Tibial nerve (tissue), 4 donors: ENCODE measurements at regions not wholly inside any gene's neighbourhood (a gene's known extent, or its start where the extent isn't known, plus 50 kb on each side); places are given as distances from the start of the nearest gene placed in this dataset.
"Not testable (repeated sequence)": the region's sequence is repeated elsewhere in the genome, so short reads cannot be mapped to it uniquely, and the experiment has no call there.

ENCODE experiments used
- DNase-seq, 2 donors: peaks; one replicate each; pipeline ENCODE4 v3.0.0-alpha.2; 2019; ENCODE audit warnings: low spot score in 2 of 2
- H3K27ac ChIP-seq, 4 donors: fragments of 200-600 bp; sonication (generic) in 3 of 4; one replicate each; pipeline ENCODE4 v1.5.1; 2017 to 2019; ENCODE audit warnings: mild to moderate bottlenecking in 1 of 4
- H3K27me3 ChIP-seq, 2 donors: fragments of 200-600 bp; sonication (generic) in 1 of 2; one replicate each; pipeline versions ENCODE4 v1.5.1 to v1.6.0; 2017 to 2019
- H3K36me3 ChIP-seq, 3 donors: fragments of 200-600 bp; sonication (generic); one replicate each; pipeline ENCODE4 v1.5.1; 2018 to 2019
- H3K4me1 ChIP-seq, 4 donors: fragments of 200-600 bp; sonication (generic) in 3 of 4; one replicate each; pipeline ENCODE4 v1.5.1; 2017 to 2019
- H3K4me3 ChIP-seq, 4 donors: fragments of 200-600 bp; sonication (generic) in 3 of 4; one replicate each; pipeline ENCODE4 v1.5.1; 2017 to 2019; ENCODE audit warnings: mild to moderate bottlenecking in 1 of 4, moderate library complexity in 1 of 4
- H3K9me3 ChIP-seq, 4 donors: fragments of 200-600 bp; sonication (generic) in 3 of 4; one replicate each; pipeline ENCODE4 v1.5.1; 2017 to 2019
- EP300 ChIP-seq, 2 donors: sonication (generic); formaldehyde crosslinking; IDR thresholded peaks; one replicate each; pipeline ENCODE4 v1.6.1; 2017; ENCODE audit warnings: antibody characterized with exemption in 2 of 2, mild to moderate bottlenecking in 1 of 2
- POLR2A ChIP-seq, 2 donors: fragments of 450-650 bp; IDR thresholded peaks; one replicate each; pipeline ENCODE4 v1.6.1; 2017; ENCODE audit warnings: antibody characterized with exemption in 2 of 2, mild to moderate bottlenecking in 2 of 2, moderate library complexity in 2 of 2
- WGBS, 2 donors: methylation state at CpG; one replicate each; pipeline ENCODE4 v1.1.5; 2018; 5-methylcytosine and 5-hydroxymethylcytosine counted together
- TF ChIP-seq, protein P1 (sequence below), 5 experiments: fragments of 200-600 bp in 3 of 5; fragments of 450-650 bp in 2 of 5; sonication (generic) in 3 of 5; IDR thresholded peaks; one replicate each; pipeline ENCODE4 v1.5.1; 2016 to 2019; ENCODE audit warnings: antibody characterized with exemption in 5 of 5, mild to moderate bottlenecking in 3 of 5, moderate library complexity in 2 of 5

DNA sequence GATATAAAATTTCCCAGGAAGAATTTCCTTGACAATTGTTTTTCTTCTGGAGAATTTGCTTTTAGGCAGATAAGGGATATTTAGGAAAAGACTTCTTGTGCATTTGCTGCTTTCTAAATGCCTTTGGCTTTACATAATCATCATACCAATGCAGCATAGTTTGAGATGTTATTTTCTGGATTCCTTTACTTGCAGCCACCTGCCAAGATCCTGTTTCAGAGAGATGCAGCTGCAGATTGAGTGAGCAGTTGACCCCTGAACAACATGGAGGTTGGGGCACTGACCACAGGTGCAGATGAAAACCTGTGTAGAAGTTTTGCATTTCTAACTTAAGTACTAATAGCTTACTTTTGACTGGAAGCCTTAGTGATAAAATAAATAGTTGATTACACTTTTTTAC is 257.9 kb downstream of the RPIA start:
- TF ChIP-seq EP300 (IDR thresholded peaks at IDR 0.05) (no peak), POLR2A (IDR thresholded peaks at IDR 0.05) (no peak)
- TF ChIP-seq, protein P1, sequence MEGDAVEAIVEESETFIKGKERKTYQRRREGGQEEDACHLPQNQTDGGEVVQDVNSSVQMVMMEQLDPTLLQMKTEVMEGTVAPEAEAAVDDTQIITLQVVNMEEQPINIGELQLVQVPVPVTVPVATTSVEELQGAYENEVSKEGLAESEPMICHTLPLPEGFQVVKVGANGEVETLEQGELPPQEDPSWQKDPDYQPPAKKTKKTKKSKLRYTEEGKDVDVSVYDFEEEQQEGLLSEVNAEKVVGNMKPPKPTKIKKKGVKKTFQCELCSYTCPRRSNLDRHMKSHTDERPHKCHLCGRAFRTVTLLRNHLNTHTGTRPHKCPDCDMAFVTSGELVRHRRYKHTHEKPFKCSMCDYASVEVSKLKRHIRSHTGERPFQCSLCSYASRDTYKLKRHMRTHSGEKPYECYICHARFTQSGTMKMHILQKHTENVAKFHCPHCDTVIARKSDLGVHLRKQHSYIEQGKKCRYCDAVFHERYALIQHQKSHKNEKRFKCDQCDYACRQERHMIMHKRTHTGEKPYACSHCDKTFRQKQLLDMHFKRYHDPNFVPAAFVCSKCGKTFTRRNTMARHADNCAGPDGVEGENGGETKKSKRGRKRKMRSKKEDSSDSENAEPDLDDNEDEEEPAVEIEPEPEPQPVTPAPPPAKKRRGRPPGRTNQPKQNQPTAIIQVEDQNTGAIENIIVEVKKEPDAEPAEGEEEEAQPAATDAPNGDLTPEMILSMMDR (IDR thresholded peaks at IDR 0.05): no peak

DNA sequence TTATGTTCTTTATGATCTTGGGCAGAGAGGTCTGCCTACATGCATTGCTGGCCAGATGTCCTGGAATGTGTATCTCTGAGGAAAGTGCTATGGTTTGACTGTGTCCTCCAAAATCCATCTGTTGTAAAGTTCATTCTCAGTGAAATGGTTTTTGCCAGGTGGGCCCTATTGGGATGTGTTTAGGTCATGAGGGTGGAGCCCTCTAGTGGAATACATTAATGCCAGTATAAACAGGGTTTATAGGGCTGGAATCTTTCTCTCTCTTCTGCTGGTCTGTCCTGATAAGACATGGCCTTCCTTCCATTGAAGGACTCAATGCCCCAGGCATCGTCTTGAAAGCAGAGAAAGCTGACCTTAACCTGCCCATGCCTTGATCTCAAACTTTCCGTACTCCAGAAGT is 258.5 kb downstream of the RPIA start:
- TF ChIP-seq, protein P1 (IDR thresholded peaks at IDR 0.05): no peak
- no peak for TF ChIP-seq EP300 (IDR thresholded peaks at IDR 0.05)
- no peak for TF ChIP-seq POLR2A (IDR thresholded peaks at IDR 0.05)
- WGBS, 2 donors: 77 to 78% methylated on average over 2 of the region's 2 CpGs

More for the DNA sequence above, 257.9 kb downstream of the RPIA start:
- Histone ChIP-seq H3K4me3 (no peak overlapping the region), H3K9me3 (no peaks in the 10 kb centered on the region), H3K4me1 (no peaks in the 10 kb centered on the region), H3K27ac (no peak overlapping the region), H3K36me3 (no peaks in the 10 kb centered on the region), H3K27me3 (no peaks in the 10 kb centered on the region)
- no peak for DNase-seq

DNA sequence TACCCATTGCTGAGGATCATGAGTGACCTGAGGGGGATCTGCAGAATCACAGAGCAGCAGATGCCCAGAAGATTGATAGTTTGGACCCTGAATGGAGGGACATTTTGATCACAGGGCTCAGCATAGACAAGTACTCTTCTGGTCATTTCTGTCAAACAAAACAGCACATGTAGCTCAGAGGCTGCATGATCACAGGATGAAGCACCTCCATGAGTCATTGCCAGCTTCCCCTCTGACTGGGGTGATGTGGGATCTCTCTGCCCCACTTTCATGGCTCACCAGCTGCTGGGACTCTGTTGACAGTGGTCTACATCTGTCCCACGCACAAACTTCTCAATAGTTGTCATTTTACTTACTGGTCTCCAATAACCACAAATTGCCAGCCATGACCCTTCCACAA is 264.1 kb downstream of the RPIA start:
- WGBS, 2 donors: 82 to 91% methylated on average over 1 of the region's 1 CpG
- TF ChIP-seq, protein P1 (IDR thresholded peaks at IDR 0.05): no peak
- TF ChIP-seq POLR2A (IDR thresholded peaks at IDR 0.05) (no peak), EP300 (IDR thresholded peaks at IDR 0.05) (no peak)

More for the DNA sequence above, 258.5 kb downstream of the RPIA start:
- Histone ChIP-seq H3K4me3 (no peak overlapping the region), H3K36me3 (no peaks in the 10 kb centered on the region), H3K27ac (no peak overlapping the region), H3K27me3 (no peaks in the 10 kb centered on the region), H3K9me3 (no peaks in the 10 kb centered on the region), H3K4me1 (no peaks in the 10 kb centered on the region)
- no peak for DNase-seq

DNA sequence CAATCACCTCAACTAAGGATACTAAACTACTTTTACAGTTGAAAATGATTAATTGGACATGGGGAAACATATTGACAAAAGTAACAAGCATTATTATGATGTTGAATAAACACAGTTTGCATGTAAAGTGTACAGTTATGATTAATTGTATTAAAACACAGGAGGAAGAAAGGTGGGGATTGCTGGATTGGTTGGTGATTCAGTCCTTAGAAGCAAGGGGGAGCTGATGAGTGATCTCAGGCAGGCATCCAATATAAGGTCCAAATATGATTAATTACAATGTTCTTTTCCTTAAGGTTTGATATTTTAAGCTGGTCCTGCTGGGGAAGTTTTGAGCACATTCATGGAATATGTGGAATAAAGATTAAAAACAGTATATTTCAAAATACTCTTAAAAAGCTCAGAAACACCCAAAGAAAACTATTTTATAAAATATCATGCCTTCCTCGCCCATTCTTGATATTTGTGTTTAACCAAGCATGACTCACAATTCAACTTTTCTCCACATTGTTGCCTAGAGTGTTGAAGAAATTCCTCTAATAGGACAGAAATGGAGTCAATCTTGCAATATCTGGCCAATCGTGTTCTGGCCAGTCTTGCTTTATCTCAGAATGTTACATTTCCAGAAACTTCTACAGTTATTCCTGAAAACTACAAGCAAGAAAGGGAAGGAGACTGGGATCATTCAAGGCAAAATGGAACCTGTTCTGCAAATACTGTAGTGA is 268.2 kb downstream of the RPIA start:
- no peak for TF ChIP-seq EP300 (IDR thresholded peaks at IDR 0.05)
- TF ChIP-seq, protein P1 (IDR thresholded peaks at IDR 0.05): no peak
- no peak for TF ChIP-seq POLR2A (IDR thresholded peaks at IDR 0.05)
- no peaks in the 10 kb centered on the region for H3K9me3 ChIP-seq
- peaks cover 0 to 4% of the 10 kb centered on the region in 2 donors for H3K27me3 ChIP-seq
- DNase-seq: no peak
- no peak overlapping the region for H3K27ac ChIP-seq
- WGBS, 2 donors: 75 to 83% methylated on average over 2 of the region's 2 CpGs
- H3K4me1 ChIP-seq: no peaks in the 10 kb centered on the region
- no peaks in the 10 kb centered on the region for H3K36me3 ChIP-seq
- H3K4me3 ChIP-seq: no peak overlapping the region

More for the DNA sequence above, 264.1 kb downstream of the RPIA start:
- H3K27me3 ChIP-seq: peaks cover 0 to 4% of the 10 kb centered on the region in 2 donors
- H3K36me3 ChIP-seq: no peaks in the 10 kb centered on the region
- no peaks in the 10 kb centered on the region for H3K4me1 ChIP-seq
- no peak for DNase-seq
- no peak overlapping the region for H3K4me3 ChIP-seq
- no peaks in the 10 kb centered on the region for H3K9me3 ChIP-seq
- H3K27ac ChIP-seq: no peak overlapping the region

DNA sequence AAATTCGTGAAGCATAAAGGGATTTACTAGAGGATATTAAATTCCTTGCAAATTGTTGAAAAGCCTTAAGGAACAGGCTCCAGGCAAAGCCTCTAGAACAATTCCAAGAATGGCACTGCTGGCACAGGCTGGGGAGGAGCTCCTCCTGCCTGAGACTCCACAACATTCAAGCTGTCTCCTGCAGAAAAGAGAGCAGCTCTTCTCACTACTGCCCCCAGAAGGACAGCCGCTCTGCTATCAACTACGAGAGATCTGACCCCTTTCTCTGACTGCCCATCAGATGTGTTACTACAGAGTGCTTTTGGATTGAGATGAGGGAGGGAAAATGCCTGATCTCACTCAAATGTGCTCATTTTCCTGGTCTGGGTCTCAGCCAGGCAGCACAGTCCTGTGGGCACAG is 269.9 kb downstream of the RPIA start:
- not testable (repeated sequence) for H3K27ac ChIP-seq, H3K27me3 ChIP-seq, H3K36me3 ChIP-seq, H3K9me3 ChIP-seq, DNase-seq, H3K4me3 ChIP-seq, H3K4me1 ChIP-seq
- 30 to 34% methylated on average over 3 of the region's 3 CpGs for WGBS, 2 donors
